HG03280 (cell line): ENCODE measurements at regions not wholly inside any gene's neighbourhood (a gene's known extent, or its start where the extent isn't known, plus 50 kb on each side); places are given as distances from the start of the nearest gene placed in this dataset.

ENCODE experiments used
- ATAC-seq: cut with Tn5 transposase; IDR thresholded peaks from one replicate; pipeline ENCODE4 v1.9.1; 2021; ENCODE audit warnings: mild to moderate bottlenecking, moderate library complexity; ENCODE audit not compliant: unreplicated experiment

DNA sequence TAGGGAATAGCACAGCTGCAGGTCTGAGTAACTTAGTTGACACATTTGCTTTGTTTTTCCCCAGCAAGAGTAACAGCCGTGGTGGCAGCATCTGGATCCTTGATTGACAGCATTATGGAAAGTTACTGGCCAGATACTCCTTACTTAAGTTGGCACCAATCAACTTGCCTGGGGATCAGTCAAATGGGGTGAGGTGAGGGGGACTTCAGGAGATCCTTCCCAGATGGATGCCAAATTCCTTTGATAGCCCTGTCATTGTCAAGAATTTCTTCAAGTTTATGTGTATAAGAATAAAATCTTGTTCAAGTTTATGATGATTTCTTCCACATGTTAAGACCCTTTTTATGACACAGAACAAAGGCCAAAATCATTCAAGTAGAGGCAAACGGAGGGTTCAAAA, 618.4 kb downstream of the SLC6A15 start:
- ATAC-seq: no peak

GRCh38 chr12:84290168-84290567, 622.4 kb downstream of the SLC6A15 start:
- ATAC-seq: no peak

DNA sequence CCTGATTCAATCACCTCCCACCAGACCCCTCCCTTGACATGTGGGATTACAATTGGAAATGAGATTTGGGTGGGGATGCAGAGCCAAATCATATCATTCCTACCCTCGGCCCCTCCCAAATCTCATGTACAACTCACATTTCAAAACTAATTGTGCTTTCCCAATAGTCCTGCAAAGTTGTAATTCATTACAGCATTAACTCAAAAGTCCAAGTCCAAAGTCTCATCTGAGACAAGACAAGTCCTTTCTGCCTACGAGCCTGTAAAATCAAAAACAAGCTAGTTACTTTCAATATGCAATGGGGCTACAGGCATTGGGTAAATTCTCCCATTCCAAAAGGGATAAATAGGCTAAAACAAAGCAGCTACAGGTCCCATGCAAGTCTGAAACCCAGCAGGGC, 634.6 kb downstream of the SLC6A15 start:
- no peak for ATAC-seq

DNA sequence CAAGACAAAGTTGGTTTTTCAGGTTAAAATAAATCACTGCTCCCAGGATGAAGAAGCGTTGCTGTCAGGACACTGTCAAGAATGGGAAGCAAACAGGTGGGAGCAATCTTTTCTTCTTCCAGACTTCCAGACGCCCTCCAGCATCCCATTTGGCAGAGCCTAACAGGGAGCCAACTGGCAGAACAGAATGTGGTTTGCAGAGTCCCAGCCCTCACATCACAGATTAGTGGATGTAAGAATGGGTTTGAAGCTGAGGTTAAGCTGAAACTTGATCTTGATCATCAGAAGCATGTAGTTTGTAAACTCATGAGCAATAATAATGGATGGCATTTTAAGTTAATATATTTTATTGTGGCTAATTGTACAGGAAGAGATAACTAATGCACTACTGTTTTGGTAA, 636.4 kb downstream of the SLC6A15 start:
- ATAC-seq: no peak

DNA sequence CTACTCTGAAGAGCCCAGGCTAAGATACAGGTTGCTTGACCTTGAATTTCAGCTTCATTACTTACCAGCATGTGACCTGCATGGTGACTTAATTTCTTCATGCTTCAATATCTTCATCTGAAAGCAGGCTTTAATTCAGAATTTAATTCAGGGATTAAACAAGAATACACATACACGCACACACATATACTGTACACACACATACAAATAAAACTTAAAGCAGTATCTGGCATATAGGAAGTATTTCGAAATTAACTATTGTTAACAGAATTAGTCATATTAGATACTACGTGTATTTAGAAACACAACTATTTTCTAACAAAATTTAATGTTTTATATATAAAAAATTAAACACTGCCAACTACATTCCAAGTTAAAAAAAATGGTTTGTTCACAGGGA, 640.3 kb downstream of the SLC6A15 start:
- no peak for ATAC-seq

DNA sequence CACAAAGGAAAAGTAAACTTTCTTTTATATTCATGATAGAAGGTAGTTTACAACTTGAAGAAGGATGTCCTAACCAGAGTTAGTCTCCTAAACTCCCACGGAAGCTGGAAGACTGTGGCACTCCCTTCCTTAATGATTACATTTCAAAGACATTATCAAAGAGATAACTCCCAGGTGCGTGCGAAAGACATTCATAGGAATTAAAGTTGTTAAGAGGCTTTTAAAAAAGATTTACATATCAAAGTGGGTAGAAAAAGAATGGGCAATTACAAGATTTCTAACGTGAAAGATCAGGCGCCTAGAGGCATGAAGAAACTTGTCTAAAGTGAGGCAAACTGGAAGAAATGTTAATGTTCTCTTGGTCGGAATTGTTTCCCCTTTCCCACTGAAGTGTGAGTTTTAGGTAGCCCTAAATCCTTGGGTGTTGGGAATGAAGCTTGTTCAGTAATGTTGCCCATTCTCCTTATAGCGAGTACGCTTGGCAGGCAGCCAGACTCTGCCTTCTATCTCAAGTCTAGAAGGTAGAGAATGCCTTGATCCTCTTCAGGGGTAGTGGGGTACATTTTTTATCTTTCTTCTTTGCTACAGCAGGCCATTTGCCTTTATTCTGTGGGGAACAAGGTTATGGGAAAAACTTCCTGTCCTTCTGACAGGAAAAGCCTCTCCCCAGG, 642.0 kb downstream of the SLC6A15 start:
- no peak for ATAC-seq

GRCh38 chr12:84247931-84248330, 664.7 kb downstream of the SLC6A15 start:
- no peak for ATAC-seq

- ATAC-seq: no peak
Observed at GRCh38 chr12:84243686-84244085, 668.9 kb downstream of the SLC6A15 start.

- no peak for ATAC-seq
Observed at GRCh38 chr12:84222841-84223240, 689.8 kb downstream of the SLC6A15 start.

- no peak for ATAC-seq
Observed at GRCh38 chr12:84218406-84218805, 694.2 kb downstream of the SLC6A15 start.

DNA sequence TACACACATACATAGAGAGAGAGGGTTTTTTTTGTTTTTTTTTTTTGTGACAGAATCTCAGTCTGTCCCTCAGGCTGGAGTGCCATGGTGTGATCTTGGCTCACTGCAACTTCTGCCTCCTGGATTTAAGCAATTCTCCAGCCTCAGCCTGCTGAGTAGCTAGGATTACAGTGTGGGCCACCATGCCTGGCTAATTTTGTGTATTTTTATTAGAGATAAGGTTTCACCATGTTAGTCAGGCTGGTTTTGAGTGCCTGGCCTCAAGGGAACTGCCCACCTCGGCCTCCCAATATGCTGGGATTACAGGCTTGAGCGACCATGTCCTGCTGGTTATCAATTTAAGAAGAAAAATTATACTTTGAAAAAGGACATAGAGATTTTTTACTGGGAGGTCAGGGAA, 710.6 kb downstream of the SLC6A15 start:
- no peak for ATAC-seq

DNA sequence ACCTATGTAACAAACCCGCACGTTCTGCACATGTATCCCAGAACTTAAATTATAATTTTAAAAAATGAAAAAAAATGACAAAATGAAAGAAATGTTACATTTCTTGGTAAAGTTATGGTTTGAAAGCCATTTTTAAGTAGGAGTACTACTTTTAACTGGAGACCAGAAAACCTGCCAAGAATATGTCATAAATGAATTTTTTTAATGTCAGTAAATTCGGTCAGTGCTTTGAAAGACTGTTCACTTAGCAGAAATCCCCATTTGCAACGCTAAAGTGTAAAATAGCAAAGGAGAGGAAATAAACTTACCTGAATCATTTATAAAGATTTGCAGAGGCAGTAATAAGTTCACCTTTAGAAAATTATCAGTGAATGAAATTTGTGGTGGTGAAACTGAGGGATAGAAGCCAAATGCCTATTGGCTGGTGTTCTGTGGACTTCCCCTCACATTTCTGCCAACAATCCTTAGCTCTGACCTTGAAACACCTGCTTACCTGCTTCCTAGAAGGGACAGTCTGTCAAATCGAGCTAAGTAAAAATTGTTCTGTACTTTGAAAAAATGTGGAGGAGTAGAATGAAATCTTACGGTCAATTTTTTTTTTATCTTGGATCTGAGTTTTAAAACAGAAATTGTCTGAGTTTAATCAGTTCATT, 714.2 kb downstream of the SLC6A15 start:
- no peak for ATAC-seq

- ATAC-seq: no peak
Observed at GRCh38 chr12:84191779-84192178, 720.8 kb downstream of the SLC6A15 start.

GRCh38 chr12:84186433-84186832, 726.2 kb downstream of the SLC6A15 start:
- no peak for ATAC-seq

DNA sequence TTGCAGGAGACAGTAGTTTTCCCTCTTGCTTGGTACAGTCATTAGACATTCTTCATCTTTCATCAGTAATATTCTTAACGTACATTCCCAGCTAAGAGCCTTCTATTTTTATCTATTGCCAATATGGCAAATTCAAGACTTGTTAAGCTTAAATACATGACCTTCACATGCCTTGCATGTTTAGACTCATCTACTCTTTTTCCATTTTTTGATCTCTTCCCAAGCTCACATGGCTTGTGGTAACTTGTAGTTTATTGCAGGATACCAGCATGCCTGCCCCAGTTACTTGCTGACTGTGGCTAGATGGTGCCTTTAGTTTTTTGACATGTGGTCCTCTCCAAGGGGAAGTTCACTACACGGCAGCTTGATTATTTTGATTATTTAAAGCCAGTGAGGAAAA, 729.0 kb downstream of the SLC6A15 start:
- ATAC-seq: no peak

GRCh38 chr12:84174115-84174514, 738.5 kb downstream of the SLC6A15 start:
- ATAC-seq: no peak

- no peak for ATAC-seq
Observed at GRCh38 chr12:84172823-84173424, 739.7 kb downstream of the SLC6A15 start.

DNA sequence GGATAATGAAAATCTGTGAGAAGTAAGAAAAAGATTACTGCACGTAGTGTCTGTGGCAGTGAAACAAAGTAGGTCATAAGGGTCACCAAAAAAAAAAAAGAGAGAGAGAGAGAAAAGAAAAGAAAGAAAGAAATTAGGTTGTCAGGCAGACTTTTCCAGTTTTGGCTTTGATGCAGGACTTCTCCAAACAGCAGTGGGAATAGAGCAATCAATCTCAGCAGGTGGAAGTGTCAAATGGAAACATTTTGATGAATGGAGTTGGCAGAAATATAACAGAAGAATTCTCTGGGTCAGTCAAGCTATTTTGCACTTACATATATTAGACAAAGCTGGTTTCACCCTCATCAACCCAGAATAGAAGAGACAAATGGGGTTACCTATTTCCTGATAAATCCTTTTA, 745.8 kb downstream of the SLC6A15 start:
- no peak for ATAC-seq

- no peak for ATAC-seq
Observed at GRCh38 chr12:84165998-84166571, 746.5 kb downstream of the SLC6A15 start.

DNA sequence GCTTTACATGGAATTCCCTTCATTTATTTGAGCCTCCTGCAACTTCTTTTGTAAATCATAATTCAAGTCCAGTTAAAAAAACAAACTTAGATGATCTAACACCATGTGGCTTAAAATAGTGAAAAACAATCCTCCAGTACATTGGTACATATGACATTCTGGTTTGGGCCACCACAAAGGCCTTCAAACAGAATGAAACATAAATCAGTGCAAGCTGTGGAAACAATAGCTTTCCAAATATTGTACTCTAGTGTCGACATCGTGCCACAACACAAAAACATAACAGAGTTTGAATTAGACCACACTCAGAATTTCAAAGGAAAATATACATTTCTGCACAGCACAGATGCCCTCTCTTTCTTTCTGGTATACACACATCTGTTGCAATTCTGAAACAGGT, 751.3 kb downstream of the SLC6A15 start:
- ATAC-seq: no peak

- no peak for ATAC-seq
Observed at GRCh38 chr12:84159260-84159659, 753.3 kb downstream of the SLC6A15 start.

GRCh38 chr12:84157170-84157569, 755.4 kb downstream of the SLC6A15 start:
- ATAC-seq: no peak
